Stimulated activated CD8-positive, alpha-beta memory T cell treated with anti-CD3 and anti-CD28 coated beads, Interleukin-7, amount 100 ng/mL, for 48 hours (primary cell): ENCODE measurements at regions not wholly inside any gene's neighbourhood (a gene's known extent, or its start where the extent isn't known, plus 50 kb on each side); places are given as distances from the start of the nearest gene placed in this dataset.

Experiments used
- DNase-seq, 2 donors: peaks; one replicate each; pipeline ENCODE4 v3.0.0-alpha.2; 2020; ENCODE audit warnings: low read depth in 1 of 2; ENCODE audit errors: extremely low read depth in 1 of 2

DNA sequence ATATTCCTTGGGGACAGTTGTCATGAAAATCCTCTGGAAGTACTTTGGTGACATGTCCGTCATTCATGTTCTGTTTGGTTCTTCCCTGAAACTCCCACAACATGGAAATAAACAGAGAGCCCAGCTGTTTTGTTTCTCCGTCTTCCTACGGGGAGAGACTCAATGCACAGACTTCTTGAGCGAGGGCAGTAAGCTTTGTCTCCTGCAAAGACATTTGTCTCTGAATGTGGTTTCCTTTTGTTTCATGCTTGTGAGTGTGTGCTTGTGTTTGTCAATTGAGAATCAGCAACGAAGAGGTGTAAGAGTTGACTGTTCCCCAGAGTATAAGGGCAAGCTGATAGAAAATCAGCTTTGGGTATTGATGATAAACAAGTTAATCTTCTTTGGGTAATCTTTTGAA, 643.0 kb upstream of the RBFOX1 start:
- DNase-seq, result no peak

DNA sequence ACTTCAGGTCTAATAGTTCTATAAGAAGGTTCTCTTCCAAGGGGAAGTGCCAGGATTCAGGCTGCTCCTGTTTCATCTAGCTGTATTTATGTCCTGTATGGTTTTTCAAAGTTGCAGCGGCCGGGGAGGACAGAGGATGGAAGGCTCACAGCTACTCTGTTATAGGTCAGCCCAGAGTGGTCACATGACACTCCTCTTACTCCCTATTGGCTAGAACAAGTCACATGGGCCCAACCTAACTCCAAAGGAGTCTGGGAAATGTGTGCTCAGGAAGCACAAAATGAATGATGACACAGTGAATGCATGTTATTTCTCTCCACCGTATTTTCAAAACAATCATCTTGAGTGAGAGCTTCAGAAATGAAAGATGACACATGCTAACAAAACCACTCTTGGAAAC, 645.1 kb upstream of the RBFOX1 start:
- DNase-seq, result no peak

DNA sequence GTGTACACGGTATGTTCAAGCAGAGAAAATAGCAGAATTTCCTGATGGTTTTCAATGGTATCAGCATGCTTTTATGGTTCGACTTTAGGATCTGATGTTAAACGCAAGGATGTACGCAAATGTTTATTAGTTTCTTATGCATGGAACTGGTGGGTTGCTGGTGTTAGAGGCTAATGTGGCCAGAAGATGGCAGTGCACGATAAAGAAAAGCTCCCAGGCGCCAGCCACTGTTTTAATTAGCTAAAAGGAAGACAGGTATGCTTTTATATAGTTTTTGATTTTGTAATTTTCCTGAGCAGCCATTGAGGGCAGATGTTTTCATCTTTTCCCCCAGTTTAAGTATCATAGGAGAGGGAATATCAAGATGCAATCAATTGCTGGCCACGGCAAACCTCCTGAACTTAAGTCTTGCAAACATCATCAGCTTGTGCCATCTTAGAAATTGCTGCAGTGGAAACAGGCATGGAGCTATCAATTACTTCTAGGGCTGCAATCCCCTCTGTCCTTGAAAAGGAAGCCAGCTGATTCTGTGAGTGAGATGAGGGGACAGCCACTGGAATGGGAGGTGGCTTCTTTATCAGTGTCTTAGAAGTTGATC, 648.5 kb upstream of the RBFOX1 start:
- no peak for DNase-seq

GRCh38 chr16:6682142-6682811, 650.4 kb upstream of the RBFOX1 start:
- DNase-seq, result no peak

- no peak for DNase-seq
These were observed 654.1 kb upstream of the RBFOX1 start for GRCh38 chr16:6678586-6678985.

- DNase-seq, result no peak
These were observed 658.6 kb upstream of the RBFOX1 start for GRCh38 chr16:6674071-6674470.

GRCh38 chr16:6672507-6672906, 660.1 kb upstream of the RBFOX1 start:
- no peak for DNase-seq

DNA sequence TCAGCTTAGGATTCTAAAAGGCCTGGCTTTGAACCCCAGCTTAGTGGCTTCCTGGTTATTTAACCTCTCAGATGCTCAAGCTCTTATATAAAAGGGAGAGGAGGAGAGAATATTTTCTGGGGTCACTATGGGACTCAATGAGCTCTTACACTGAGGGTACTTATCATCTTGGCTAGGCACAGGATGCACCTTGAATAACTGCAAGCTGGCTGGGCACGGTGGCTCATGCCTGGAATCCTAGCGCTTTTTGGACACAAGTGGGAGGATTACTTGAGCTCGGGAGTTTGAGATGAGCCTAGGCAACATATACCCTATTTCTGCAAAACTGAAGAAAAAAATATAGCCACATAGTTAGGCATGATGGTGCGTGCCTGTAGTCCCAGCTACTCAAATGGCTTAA, 665.3 kb upstream of the RBFOX1 start:
- no peak for DNase-seq

DNA sequence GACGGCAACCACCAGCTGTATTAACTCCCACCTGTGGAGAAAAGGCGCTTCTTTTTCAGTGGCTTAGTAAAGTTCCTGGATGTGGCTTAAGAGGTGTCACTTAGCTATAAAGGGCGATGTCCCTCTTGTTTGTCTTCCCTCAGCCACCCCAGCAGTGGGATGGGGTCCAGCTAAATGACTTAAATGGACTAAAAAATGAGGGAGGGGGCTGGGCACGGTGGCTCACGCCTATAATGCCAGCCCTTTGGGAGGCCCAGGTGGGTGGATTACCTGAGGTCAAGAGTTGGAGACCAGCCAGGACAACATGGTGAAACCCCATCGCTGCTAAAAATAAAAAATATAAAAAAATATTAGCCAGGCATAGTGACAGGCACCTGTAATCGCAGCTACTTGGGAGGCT, 667.5 kb upstream of the RBFOX1 start:
- no peak for DNase-seq

- DNase-seq, result no peak
These were observed 669.0 kb upstream of the RBFOX1 start for GRCh38 chr16:6663668-6664067.

DNA sequence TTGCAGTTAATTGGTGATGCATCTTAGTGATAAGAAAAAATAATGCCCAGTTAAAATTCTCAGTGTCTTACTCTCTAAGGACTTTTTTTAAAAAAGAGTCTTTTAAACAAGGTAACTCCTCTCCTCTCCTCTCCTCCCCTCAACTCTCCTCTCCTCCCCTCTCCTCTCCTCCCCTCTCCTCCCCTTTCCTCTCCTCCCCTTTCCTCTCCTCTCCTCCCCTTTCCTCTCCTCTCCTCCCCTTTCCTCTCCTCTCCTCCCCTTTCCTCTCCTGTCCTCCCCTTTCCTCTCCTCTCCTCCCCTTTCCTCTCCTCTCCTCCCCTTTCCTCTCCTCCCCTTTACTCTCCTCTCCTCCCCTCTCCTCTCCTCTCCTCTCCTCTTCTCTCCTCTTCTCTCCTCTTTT, 675.9 kb upstream of the RBFOX1 start:
- no peak for DNase-seq

DNA sequence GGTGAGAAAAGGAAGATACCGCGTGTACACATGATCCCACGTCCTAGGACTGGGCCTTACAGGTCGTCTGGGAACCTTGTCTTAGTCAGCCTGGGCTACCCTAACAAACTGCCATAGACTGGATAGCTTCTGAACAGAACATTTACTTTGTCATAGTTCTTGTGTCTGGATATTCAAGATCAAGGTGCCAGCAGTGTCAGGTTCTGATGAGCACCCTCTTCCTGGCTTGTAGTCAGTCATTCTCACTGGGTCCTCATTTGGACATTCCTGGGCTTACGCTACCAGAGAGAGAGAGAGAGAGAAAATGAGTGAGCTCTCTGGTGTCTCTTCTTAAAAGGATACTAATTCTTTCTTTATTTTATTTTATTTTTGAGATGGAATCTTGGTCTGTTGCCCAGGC, 685.8 kb upstream of the RBFOX1 start:
- no peak for DNase-seq

DNA sequence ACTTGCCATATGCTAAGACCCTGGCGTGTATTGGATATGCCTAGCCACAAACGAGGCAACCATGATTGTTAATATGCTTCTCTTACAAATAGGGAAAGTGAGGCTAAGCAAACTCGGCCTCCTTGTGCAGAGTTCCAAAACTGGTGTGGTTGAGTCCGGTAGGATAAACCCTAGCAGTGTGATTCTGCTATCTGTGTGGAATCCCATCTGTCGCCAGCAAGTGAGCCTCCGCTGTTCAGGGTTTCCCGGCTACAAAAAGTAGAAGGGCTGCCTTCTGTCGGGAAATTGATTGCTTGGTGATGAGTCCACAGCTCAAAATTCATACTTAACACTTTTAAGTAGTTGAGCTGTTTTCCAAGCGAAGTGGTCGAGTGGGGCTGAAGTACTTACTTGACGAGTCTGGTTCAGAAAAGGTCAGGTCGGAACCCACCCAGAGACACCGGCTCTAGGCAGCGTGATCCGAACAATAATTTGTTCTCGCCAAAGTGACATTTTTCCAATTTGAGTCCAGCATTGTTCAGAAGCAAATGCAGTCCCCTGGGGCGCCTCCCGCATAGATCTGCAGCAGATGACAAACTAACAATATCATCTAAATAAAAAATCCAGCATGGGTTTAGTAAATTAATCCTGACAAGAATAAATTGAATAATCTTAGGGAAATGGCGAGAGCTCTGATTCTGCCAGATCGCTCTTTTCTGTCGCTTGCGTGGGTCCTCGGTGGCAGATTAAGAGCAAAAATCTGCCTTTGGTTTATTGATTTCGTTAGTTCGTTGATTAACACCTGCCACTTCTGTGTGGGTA, 686.7 kb upstream of the RBFOX1 start:
- DNase-seq, result no peak

DNA sequence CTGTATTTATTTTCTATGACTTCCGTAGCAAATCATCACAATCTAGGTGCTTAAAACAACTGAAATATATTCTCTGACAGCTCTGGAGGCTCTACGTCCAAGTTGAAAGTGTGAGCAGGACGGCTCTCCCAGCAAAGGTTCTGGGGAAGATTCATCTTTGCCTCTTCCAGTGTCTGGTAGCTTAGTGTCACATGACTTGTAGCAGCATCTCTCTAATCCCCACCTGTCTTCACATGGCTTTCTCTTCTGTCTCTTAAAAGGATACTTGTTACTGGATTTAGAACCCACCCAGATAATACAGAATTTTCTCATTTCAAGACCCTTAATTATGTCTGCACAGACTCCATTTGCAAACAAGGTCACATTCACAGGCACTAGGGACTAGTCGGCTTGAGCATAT, 687.7 kb upstream of the RBFOX1 start:
- DNase-seq, result no peak

- DNase-seq, result peak; percentile 3 to 9
These were observed 689.5 kb upstream of the RBFOX1 start for GRCh38 chr16:6643080-6643686.

- no peak for DNase-seq
These were observed 690.4 kb upstream of the RBFOX1 start for GRCh38 chr16:6642271-6642670.

DNA sequence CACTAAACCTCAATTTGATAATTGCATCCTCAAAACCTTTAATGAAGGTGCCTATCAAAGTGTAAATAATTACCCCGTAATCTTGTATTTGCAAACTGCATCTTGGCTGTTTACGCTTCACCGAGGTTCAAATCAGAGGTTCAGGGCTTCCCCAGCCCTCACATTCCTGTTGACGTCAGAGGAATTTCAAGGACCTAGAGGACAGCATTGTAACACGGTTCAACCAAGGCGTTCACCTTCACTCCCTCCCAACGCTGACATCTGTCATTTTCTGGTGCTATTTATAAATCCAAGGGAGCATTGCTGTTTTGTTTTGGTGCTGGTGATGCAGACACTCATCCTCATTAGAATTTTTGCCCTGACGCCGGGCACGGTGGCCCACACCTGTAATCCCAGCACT, 691.6 kb upstream of the RBFOX1 start:
- no peak for DNase-seq

- no peak for DNase-seq
These were observed 696.2 kb upstream of the RBFOX1 start for GRCh38 chr16:6636457-6636856.

DNA sequence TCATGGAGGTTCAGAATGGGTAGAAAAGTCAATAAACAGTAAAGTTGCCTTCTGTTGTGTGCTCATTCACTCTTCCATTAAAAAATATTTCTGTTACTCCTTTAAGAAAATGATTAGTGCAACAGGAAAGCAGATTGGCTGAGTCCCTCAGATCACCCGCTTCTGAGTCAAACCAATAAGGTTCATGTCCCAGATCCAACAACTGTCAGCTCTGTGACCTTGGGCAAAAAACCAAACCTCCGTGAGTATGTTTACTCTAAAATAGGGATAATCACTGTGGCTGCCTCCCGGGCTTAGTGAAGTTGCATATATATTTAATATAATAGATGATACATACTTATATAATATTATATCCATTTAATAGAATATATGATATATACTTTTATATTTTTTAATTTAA, 698.5 kb upstream of the RBFOX1 start:
- DNase-seq, result no peak

DNA sequence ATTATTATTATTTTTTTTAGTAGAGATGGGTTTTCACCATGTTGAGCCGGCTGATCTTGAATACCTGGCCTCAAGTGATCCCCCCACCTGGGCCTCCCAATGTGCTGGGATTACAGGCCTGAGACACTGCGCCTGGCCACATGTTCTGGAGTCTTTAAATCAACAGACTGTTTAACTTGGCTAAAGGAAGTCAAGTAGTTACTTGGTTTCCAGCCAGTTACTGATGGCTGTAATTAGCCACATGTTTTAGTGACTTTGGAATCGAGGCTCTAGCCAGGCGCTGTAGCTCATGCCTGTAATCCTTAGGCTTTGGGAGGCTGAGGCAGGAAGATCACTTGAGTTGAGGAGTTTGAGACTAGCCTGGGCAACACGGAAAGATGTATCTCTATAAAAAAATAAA, 699.2 kb upstream of the RBFOX1 start:
- DNase-seq, result no peak

DNA sequence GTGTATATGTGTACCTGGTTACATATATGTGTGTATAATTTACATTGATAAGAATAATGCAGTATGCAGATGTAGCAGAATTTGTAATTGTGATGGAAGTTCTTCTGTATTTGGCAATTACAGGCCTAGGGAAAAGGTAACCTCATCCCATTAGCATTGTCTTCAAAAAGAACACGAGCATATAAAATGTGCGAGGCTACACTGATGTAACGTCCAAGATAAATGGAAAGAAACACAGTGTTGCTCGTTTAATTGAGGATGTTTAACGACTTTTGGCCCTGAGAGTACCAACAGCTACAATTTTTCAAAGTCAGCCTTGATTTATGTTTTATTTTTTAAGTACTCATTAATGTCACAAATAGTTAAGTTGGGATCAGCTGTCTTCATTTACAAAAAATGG, 703.5 kb upstream of the RBFOX1 start:
- no peak for DNase-seq

DNA sequence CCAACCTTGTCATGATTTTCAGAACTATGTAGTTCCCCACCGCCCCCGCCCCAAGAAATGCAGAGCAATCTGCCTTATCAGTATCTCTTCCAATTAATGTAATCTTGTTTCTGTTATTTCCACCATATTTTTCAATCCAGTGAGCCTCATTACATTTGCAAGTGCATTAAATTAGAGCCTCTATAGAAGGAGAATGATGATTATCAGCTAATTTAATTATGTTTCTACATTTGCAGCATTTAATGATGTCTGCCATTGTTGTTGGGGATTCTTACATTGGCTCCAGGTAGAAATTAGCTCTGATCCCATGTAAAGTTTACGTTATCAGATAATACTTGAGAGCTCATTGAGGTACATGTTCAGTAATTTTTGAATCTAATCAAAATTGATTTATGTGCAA, 707.0 kb upstream of the RBFOX1 start:
- no peak for DNase-seq
